GM18858 (cell line): ENCODE measurements at regions not wholly inside any gene's neighbourhood (a gene's known extent, or its start where the extent isn't known, plus 50 kb on each side); places are given as distances from the start of the nearest gene placed in this dataset.
"Not testable (repeated sequence)": the region's sequence is repeated elsewhere in the genome, so short reads cannot be mapped to it uniquely, and the experiment has no call there.

Experiments
- ATAC-seq: cut with Tn5 transposase; IDR thresholded peaks from one replicate; pipeline ENCODE4 v1.9.1; 2021; ENCODE audit not compliant: unreplicated experiment

- no peak for ATAC-seq
These were observed 138.7 kb downstream of the AKR1D1 start for GRCh38 chr7:138214926-138215325.

GRCh38 chr7:138220321-138220720 lies 144.1 kb downstream of the AKR1D1 start:
- not testable (repeated sequence) for ATAC-seq

GRCh38 chr7:138221388-138221787 lies 145.1 kb downstream of the AKR1D1 start:
- not testable (repeated sequence) for ATAC-seq

- no peak for ATAC-seq
These were observed 147.2 kb downstream of the AKR1D1 start for GRCh38 chr7:138223402-138223879.

GRCh38 chr7:138226001-138226476 lies 149.8 kb downstream of the AKR1D1 start:
- no peak for ATAC-seq

GRCh38 chr7:138226745-138227279 lies 150.6 kb downstream of the AKR1D1 start:
- no peak for ATAC-seq

- no peak for ATAC-seq
These were observed 151.9 kb downstream of the AKR1D1 start for GRCh38 chr7:138228119-138228518.

GRCh38 chr7:138228769-138229168 lies 152.5 kb downstream of the AKR1D1 start:
- ATAC-seq = no peak

GRCh38 chr7:138233189-138233588 lies 156.9 kb downstream of the AKR1D1 start:
- ATAC-seq = no peak

GRCh38 chr7:138235207-138235606 lies 158.9 kb downstream of the AKR1D1 start:
- no peak for ATAC-seq

GRCh38 chr7:138237995-138238394 lies 161.7 kb downstream of the AKR1D1 start:
- no peak for ATAC-seq

- ATAC-seq = no peak
These were observed 162.7 kb downstream of the AKR1D1 start for GRCh38 chr7:138238734-138239659.

- ATAC-seq = no peak
These were observed 167.2 kb downstream of the AKR1D1 start for GRCh38 chr7:138243430-138243829.

GRCh38 chr7:138243836-138244235 lies 167.6 kb downstream of the AKR1D1 start:
- no peak for ATAC-seq

GRCh38 chr7:138244606-138245005 lies 168.3 kb downstream of the AKR1D1 start:
- no peak for ATAC-seq

- no peak for ATAC-seq
These were observed 169.0 kb downstream of the AKR1D1 start for GRCh38 chr7:138245216-138245615.

- ATAC-seq = no peak
These were observed 169.4 kb downstream of the AKR1D1 start for GRCh38 chr7:138245682-138246081.

- no peak for ATAC-seq
These were observed 170.2 kb downstream of the AKR1D1 start for GRCh38 chr7:138246428-138246827.

- no peak for ATAC-seq
These were observed 170.8 kb downstream of the AKR1D1 start for GRCh38 chr7:138247081-138247480.

- no peak for ATAC-seq
These were observed 171.5 kb downstream of the AKR1D1 start for GRCh38 chr7:138247568-138248333.

GRCh38 chr7:138248609-138249008 lies 172.3 kb downstream of the AKR1D1 start:
- no peak for ATAC-seq
